ENCODE measurements at regions not wholly inside any gene's neighbourhood (a gene's known extent, or its start where the extent isn't known, plus 50 kb on each side); places are given as distances from the start of the nearest gene placed in this dataset.
"Not testable (repeated sequence)": the region's sequence is repeated elsewhere in the genome, so short reads cannot be mapped to it uniquely, and the experiment has no call there.

DNA sequence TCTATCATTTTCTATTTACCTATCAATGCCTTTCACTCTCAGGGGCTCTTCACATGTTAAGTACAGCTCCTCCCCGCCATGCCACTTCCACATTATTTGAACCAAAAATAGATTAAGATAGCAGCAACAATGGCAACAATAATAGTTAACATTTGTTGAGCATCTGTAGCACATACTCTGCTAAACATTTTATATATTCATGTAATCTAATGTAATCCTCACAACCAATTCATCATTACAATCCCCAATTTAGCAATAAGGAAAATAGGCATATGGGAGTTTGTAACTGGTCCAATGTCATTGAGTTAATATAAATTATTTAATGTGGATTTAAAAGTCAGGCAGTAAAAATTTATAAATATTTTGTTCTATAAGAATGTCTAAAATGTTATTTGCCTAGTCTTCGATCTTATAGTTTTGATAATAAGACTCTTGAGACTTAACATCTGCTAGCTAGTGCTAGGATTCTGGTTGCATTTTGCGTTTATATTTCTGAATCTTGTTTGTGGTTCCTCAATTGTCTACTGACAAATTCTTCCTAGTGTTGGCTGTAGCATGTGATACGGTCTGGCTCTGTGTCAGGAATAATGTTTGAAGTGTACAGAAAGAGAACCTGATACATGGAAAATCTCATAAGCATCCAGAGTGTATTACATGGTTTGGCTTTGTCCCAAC, 621.5 kb upstream of the LUZP2 start:
- H3K4me3 ChIP-seq, result no peak overlapping the region
- no peaks in the 10 kb centered on the region for H3K36me3 ChIP-seq
- no peak for TF ChIP-seq POLR2A (IDR thresholded peaks at IDR 0.05)
- TF ChIP-seq, protein P1, sequence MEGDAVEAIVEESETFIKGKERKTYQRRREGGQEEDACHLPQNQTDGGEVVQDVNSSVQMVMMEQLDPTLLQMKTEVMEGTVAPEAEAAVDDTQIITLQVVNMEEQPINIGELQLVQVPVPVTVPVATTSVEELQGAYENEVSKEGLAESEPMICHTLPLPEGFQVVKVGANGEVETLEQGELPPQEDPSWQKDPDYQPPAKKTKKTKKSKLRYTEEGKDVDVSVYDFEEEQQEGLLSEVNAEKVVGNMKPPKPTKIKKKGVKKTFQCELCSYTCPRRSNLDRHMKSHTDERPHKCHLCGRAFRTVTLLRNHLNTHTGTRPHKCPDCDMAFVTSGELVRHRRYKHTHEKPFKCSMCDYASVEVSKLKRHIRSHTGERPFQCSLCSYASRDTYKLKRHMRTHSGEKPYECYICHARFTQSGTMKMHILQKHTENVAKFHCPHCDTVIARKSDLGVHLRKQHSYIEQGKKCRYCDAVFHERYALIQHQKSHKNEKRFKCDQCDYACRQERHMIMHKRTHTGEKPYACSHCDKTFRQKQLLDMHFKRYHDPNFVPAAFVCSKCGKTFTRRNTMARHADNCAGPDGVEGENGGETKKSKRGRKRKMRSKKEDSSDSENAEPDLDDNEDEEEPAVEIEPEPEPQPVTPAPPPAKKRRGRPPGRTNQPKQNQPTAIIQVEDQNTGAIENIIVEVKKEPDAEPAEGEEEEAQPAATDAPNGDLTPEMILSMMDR (IDR thresholded peaks at IDR 0.05), result no peak
- no peaks in the 10 kb centered on the region for H3K27me3 ChIP-seq
- intact Hi-C loops (cut with DNase I), result no loop called here
- WGBS (ENCODE audit: insufficient coverage, low coverage, low lambda C conversion rate, missing lambda C conversion rate), result 42% methylated on average over 4 of the region's 4 CpGs
- ATAC-seq (no peak), DNase-seq (no peak)
- no peaks in the 10 kb centered on the region for H3K4me1 ChIP-seq
- H3K9me3 ChIP-seq, result no peaks in the 10 kb centered on the region
- no peak overlapping the region for H3K27ac ChIP-seq

DNA sequence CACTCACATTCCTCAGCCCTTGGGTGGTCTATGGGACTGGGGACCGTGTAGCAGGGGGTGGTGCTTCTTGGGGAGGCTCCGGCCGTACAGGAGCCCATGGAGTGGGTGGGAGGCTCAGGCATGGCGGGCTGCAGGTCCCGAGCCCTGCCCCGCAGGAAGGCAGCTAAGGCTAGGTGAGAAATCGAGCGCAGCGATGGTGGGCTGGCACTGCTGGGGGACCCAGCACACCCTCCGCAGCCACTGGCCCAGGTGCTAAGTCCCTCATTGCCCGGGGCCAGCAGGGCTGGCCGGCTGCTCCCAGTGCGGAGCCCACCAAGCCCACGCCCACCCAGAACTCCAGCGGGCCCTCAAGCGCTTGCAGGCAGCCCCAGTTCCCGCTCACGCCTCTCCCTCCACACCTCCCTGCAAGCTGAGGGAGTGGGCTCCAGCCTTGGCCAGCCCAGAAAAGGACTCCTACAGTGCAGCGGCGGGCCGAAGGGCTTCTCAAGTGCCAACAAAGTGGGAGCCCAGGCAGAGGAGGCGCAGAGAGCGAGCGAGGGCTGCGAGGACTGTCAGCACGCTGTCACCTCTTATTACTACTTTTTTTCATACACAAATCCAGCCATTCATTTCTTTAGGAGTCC, 613.3 kb upstream of the LUZP2 start:
- H3K36me3 ChIP-seq; H3K4me3 ChIP-seq; H3K4me1 ChIP-seq; ATAC-seq; intact Hi-C loops (cut with DNase I); H3K27me3 ChIP-seq; H3K9me3 ChIP-seq; H3K27ac ChIP-seq; DNase-seq: not testable (repeated sequence)
- 78% methylated on average over 12 of the region's 26 CpGs for WGBS (ENCODE audit: insufficient coverage, low coverage, low lambda C conversion rate, missing lambda C conversion rate)

DNA sequence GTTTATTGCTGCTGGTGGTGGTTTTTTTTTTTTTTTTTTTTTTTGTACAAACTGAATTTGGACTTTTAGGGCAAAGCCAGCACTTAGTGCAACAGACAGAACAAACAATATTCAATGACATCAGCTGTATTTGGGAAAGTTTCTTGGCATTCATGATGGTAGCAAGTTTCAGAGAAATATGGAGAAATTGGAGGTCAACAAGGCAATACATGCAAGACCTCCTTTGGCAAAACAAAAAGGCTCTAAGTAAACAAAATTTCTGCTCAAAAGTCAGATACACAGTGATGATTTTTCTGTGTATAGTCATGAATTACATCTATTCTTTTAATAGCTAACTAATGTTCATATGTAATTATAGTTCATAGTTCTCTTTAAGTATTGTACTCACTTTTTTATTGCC, 612.5 kb upstream of the LUZP2 start:
- DNase-seq, result no peak
- intact Hi-C loops (cut with DNase I), result no loop called here
- TF ChIP-seq, protein P1 (IDR thresholded peaks at IDR 0.05), result no peak
- TF ChIP-seq POLR2A (IDR thresholded peaks at IDR 0.05), result no peak
- no peaks in the 10 kb centered on the region for H3K36me3 ChIP-seq
- no peaks in the 10 kb centered on the region for H3K9me3 ChIP-seq
- H3K4me3 ChIP-seq, result no peak overlapping the region
- H3K27ac ChIP-seq, result no peak overlapping the region
- H3K4me1 ChIP-seq, result no peaks in the 10 kb centered on the region
- no peaks in the 10 kb centered on the region for H3K27me3 ChIP-seq
- no peak for ATAC-seq

- H3K27me3 ChIP-seq, result no peaks in the 10 kb centered on the region
- 32% methylated on average over 2 of the region's 2 CpGs for whole genome bisulfite sequencing (ENCODE audit: insufficient coverage, low coverage, low lambda C conversion rate, missing lambda C conversion rate)
- no peaks in the 10 kb centered on the region for H3K4me1 ChIP-seq
- ATAC-seq, result no peak
- H3K36me3 ChIP-seq, result no peaks in the 10 kb centered on the region
- intact Hi-C loops (cut with DNase I), result no loop called here
- no peak for TF ChIP-seq POLR2A (IDR thresholded peaks at IDR 0.05)
- TF ChIP-seq, protein P1 (IDR thresholded peaks at IDR 0.05), result no peak
- no peak overlapping the region for H3K4me3 ChIP-seq
- no peaks in the 10 kb centered on the region for H3K9me3 ChIP-seq
- H3K27ac ChIP-seq, result no peak overlapping the region
- no peak for DNase-seq
Observed at GRCh38 chr11:23885801-23886200, 611.1 kb upstream of the LUZP2 start.

DNA sequence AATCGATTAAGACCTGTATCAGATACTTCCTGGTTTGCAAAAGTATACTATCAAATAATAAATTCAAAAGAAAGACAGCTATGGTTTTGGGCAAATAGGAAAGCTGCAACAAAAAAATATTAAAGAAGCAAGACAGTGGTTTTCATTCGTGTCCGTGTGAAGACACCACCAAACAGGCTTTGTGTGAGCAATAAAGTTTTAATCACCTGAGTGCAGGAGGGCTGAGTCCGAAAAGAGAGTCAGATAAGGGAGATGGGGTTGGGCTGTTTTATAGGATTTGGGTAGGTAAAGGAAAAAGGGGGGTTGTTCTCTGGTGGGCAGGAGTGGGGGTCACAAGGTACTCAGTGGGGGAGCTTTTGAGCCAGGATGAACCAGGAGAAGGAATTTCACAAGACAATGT, 609.7 kb upstream of the LUZP2 start:
- H3K9me3 ChIP-seq; H3K4me3 ChIP-seq; H3K36me3 ChIP-seq; intact Hi-C loops (cut with DNase I); H3K4me1 ChIP-seq; H3K27ac ChIP-seq; DNase-seq; ATAC-seq; H3K27me3 ChIP-seq: not testable (repeated sequence)
- 49% methylated on average over 4 of the region's 4 CpGs for WGBS (ENCODE audit: insufficient coverage, low coverage, low lambda C conversion rate, missing lambda C conversion rate)
